IMR-90 (cell line): ENCODE measurements at regions not wholly inside any gene's neighbourhood (a gene's known extent, or its start where the extent isn't known, plus 50 kb on each side); places are given as distances from the start of the nearest gene placed in this dataset.

Experiments
- ATAC-seq: fragments of 200-7000 bp; cut with Tn5 transposase; 2 replicates; pipeline ENCODE4 v1.9.1; 2020; ENCODE audit warnings: low read depth, mild to moderate bottlenecking, moderate library complexity
- BruUV-seq: library from RNA; stranded (reverse); fragments of 400-500 nt; replicated peaks from 2 replicates; lab custom pipeline; 2021; lab: Mats Ljungman, UMichigan
- CTCF ChIA-PET: fragments of 300-600 bp; formaldehyde crosslinking; extraction: SDS; loops from one replicate; lab custom pipeline; 2021; ENCODE audit warnings: antibody characterized with exemption; lab: Yijun Ruan, JAX
- POLR2A ChIA-PET: fragments of 300-600 bp; sonication (Branson Sonifier 250); formaldehyde crosslinking; loops from one replicate; lab custom pipeline; 2022; ENCODE audit warnings: antibody characterized with exemption; ENCODE audit not compliant: unreplicated experiment; lab: Charles Lee
- DNase-seq: peaks from one replicate; pipeline ENCODE4 v3.0.0; 2013
- H2AFZ ChIP-seq: replicated peaks from 2 replicates; pipeline ENCODE3; 2013; ENCODE audit warnings: low read length, mild to moderate bottlenecking; ENCODE audit not compliant: poor library complexity
- H2AK5ac ChIP-seq: 2 replicates; pipeline ENCODE4 v1.6.1; 2013; ENCODE audit warnings: low read depth, low read length, inconsistent platforms
- H2AK9ac ChIP-seq: replicated peaks from 2 replicates; pipeline ENCODE3; 2013; ENCODE audit warnings: mild to moderate bottlenecking, low read depth, low read length, moderate library complexity; ENCODE audit not compliant: poor library complexity
- H2BK120ac ChIP-seq: 2 replicates; pipeline ENCODE4 v1.6.1; 2013; ENCODE audit warnings: low read depth, low read length, inconsistent platforms
- H2BK15ac ChIP-seq: 3 replicates; pipeline ENCODE4 v1.6.1; 2013; ENCODE audit warnings: low read depth, low read length, inconsistent platforms
- H2BK20ac ChIP-seq: 2 replicates; pipeline ENCODE4 v1.6.1; 2013; ENCODE audit warnings: low read depth, mild to moderate bottlenecking, inconsistent platforms, low read length, moderate library complexity
- H2BK5ac ChIP-seq: 2 replicates; pipeline ENCODE4 v1.6.1; 2013; ENCODE audit warnings: mild to moderate bottlenecking, low read depth, low read length, inconsistent platforms; ENCODE audit not compliant: poor library complexity, severe bottlenecking
- H3K14ac ChIP-seq: replicated peaks from 2 replicates; pipeline ENCODE4 v1.6.1; 2013; ENCODE audit warnings: low read depth, low read length, inconsistent platforms
- H3K18ac ChIP-seq: 2 replicates; pipeline ENCODE4 v1.6.1; 2013; ENCODE audit warnings: low read depth, low read length, control low read depth
- H3K23ac ChIP-seq: 2 replicates; pipeline ENCODE4 v1.6.1; 2013; ENCODE audit warnings: low read depth, low read length, inconsistent platforms
- H3K27ac ChIP-seq: 2 replicates; pipeline ENCODE4 v1.5.1; 2013; ENCODE audit warnings: mild to moderate bottlenecking, control low read depth, low read length; ENCODE audit not compliant: insufficient read depth
- H3K27me3 ChIP-seq: 2 replicates; pipeline ENCODE4 v1.6.1; 2013; ENCODE audit warnings: low read length; ENCODE audit not compliant: control insufficient read depth, insufficient read depth
- H3K36me3 ChIP-seq: 2 replicates; pipeline ENCODE4 v1.6.1; 2013; ENCODE audit warnings: low read length, mixed read lengths; ENCODE audit not compliant: control insufficient read depth, insufficient read depth
- H3K4ac ChIP-seq: 2 replicates; pipeline ENCODE4 v1.6.1; 2013; ENCODE audit warnings: low read depth, low read length, inconsistent platforms
- H3K4me1 ChIP-seq: 2 replicates; pipeline ENCODE4 v1.6.1; 2013; ENCODE audit warnings: low read length, mixed read lengths; ENCODE audit not compliant: control insufficient read depth, insufficient read depth
- H3K4me2 ChIP-seq: 2 replicates; pipeline ENCODE4 v1.6.1; 2013; ENCODE audit warnings: low read depth, mild to moderate bottlenecking, control low read depth, low read length, moderate library complexity
- H3K4me3 ChIP-seq: 2 replicates; pipeline ENCODE4 v1.5.1; 2013; ENCODE audit warnings: low read depth, mild to moderate bottlenecking, control low read depth, low read length, moderate library complexity; ENCODE audit not compliant: insufficient read depth
- H3K56ac ChIP-seq: 2 replicates; pipeline ENCODE4 v1.6.1; 2013; ENCODE audit warnings: low read length, inconsistent platforms; ENCODE audit not compliant: insufficient read depth; ENCODE audit errors: extremely low read depth
- H3K79me1 ChIP-seq, 2 experiments: 2 replicates each; pipeline ENCODE4 v1.6.1; 2013; ENCODE audit warnings: low read length in 2 of 2, inconsistent platforms in 1 of 2, low read depth in 1 of 2
- H3K9ac ChIP-seq: 2 replicates; pipeline ENCODE4 v1.6.1; 2013; ENCODE audit warnings: low read depth, low read length, control low read depth
- H3K9me1 ChIP-seq: 2 replicates; pipeline ENCODE4 v1.6.1; 2013; ENCODE audit warnings: low read length, inconsistent platforms; ENCODE audit not compliant: insufficient read depth
- H3K9me3 ChIP-seq: 2 replicates; pipeline ENCODE4 v1.6.1; 2013; ENCODE audit warnings: low read length; ENCODE audit not compliant: control insufficient read depth, insufficient read depth
- H4K20me1 ChIP-seq: 2 replicates; pipeline ENCODE4 v1.6.1; 2013; ENCODE audit warnings: low read length, inconsistent platforms; ENCODE audit not compliant: insufficient read depth
- H4K5ac ChIP-seq: 2 replicates; pipeline ENCODE4 v1.6.1; 2013; ENCODE audit warnings: mild to moderate bottlenecking, low read depth, low read length, control low read depth
- H4K8ac ChIP-seq, 2 experiments: 2 replicates each; pipeline ENCODE4 v1.6.1; 2013; ENCODE audit warnings: low read depth in 2 of 2, low read length in 2 of 2, control low read depth in 1 of 2, inconsistent platforms in 1 of 2
- H4K91ac ChIP-seq: 2 replicates; pipeline ENCODE4 v1.6.1; 2013; ENCODE audit warnings: low read depth, low read length, inconsistent platforms; ENCODE audit not compliant: insufficient read depth
- BHLHE40 ChIP-seq: fragments of 150-350 bp; IDR thresholded peaks from 2 replicates; pipeline ENCODE4 v1.6.1; 2016; ENCODE audit warnings: mild to moderate bottlenecking, low read depth, low read length
- CEBPB ChIP-seq: IDR thresholded peaks from 2 replicates; pipeline ENCODE4 v1.6.1; 2012; ENCODE audit warnings: low read depth, low read length, improper control_type of control experiment
- CHD1 ChIP-seq: IDR thresholded peaks from 2 replicates; pipeline ENCODE4 v1.6.1; 2012; ENCODE audit warnings: low read depth, low read length, improper control_type of control experiment
- CTCF ChIP-seq: conservative IDR thresholded peaks from 2 replicates; pipeline ENCODE4 v1.5.1; 2012; ENCODE audit warnings: mild to moderate bottlenecking, low read depth, low read length, improper control_type of control experiment
- MAFK ChIP-seq: IDR thresholded peaks from 2 replicates; pipeline ENCODE4 v1.6.1; 2012; ENCODE audit warnings: low read depth, low read length, improper control_type of control experiment
- MAZ ChIP-seq: IDR thresholded peaks from 2 replicates; pipeline ENCODE4 v1.6.1; 2012; ENCODE audit warnings: low read depth, mild to moderate bottlenecking, low read length, improper control_type of control experiment, moderate library complexity, borderline replicate concordance
- MXI1 ChIP-seq: IDR thresholded peaks from 2 replicates; pipeline ENCODE4 v1.6.1; 2012; ENCODE audit warnings: low read depth, mild to moderate bottlenecking, low read length, moderate library complexity, borderline replicate concordance
- NFE2L2 ChIP-seq: fragments of 150-350 bp; IDR thresholded peaks from 2 replicates; pipeline ENCODE4 v1.6.1; 2016; ENCODE audit warnings: low read depth, mild to moderate bottlenecking, low read length
- POLR2A ChIP-seq: IDR thresholded peaks from 2 replicates; pipeline ENCODE4 v1.6.1; 2012; ENCODE audit warnings: mild to moderate bottlenecking, low read depth, low read length
- RAD21 ChIP-seq: IDR thresholded peaks from 2 replicates; pipeline ENCODE4 v1.6.1; 2012; ENCODE audit warnings: low read length, improper control_type of control experiment
- RCOR1 ChIP-seq: IDR thresholded peaks from 2 replicates; pipeline ENCODE4 v1.6.1; 2012; ENCODE audit warnings: mild to moderate bottlenecking, low read length, improper control_type of control experiment; ENCODE audit not compliant: insufficient replicate concordance
- RFX5 ChIP-seq: IDR thresholded peaks from 2 replicates; pipeline ENCODE4 v1.8.0; 2012; ENCODE audit warnings: low read depth, mild to moderate bottlenecking, low read length, moderate library complexity
- SMC3 ChIP-seq: fragments of 150-350 bp; IDR thresholded peaks from 2 replicates; pipeline ENCODE4 v1.6.1; 2016; ENCODE audit warnings: low read depth, mild to moderate bottlenecking, antibody characterized with exemption, low read length, moderate library complexity
- WGBS, 2 experiments: methylation state at CpG; one replicate each; pipeline versions ENCODE4 v1.1.5 to v1.1.7; 2013; ENCODE audit warnings: missing lambda C conversion rate in 2 of 2; ENCODE audit not compliant: insufficient read length in 1 of 2; ENCODE audit errors: extremely low coverage in 2 of 2; 5-methylcytosine and 5-hydroxymethylcytosine counted together
- dilution Hi-C: fragments of 300-500 bp; cut with HindIII; formaldehyde crosslinking; loops from one replicate; pipeline ENCODE4 v1.14.3; 2018; ENCODE audit warnings: low sequenced_read_pairs; ENCODE audit not compliant: unreplicated experiment
- in situ Hi-C: fragments of 300-500 bp; cut with MboI; formaldehyde crosslinking; loops from 3 replicates; pipeline ENCODE4 v1.14.3; 2019; ENCODE audit warnings: low sequenced_read_pairs, inconsistent platforms, mixed read lengths
- intact Hi-C: fragments of 100-400 bp; cut with micrococcal nuclease; formaldehyde crosslinking; loops from 2 replicates; pipeline ENCODE4 v1.10.0; 2022
- TF ChIP-seq, protein P1 (sequence below): fragments of 150-350 bp; IDR thresholded peaks from 2 replicates; pipeline ENCODE4 v1.6.1; 2017; ENCODE audit warnings: mild to moderate bottlenecking, antibody characterized with exemption, low read length, low read depth
- TF ChIP-seq, protein P2 (sequence below): fragments of 150-350 bp; IDR thresholded peaks from 2 replicates; pipeline ENCODE4 v1.6.1; 2016; ENCODE audit warnings: low read depth, mild to moderate bottlenecking, low read length, moderate library complexity, borderline replicate concordance

- BruUV-seq = no TSS peak
- 0 out of 2 replicates have a peak overlapping the region, but pooled peaks have one; percentile 7 for H3K14ac ChIP-seq
- no peak overlapping the region for H3K9ac ChIP-seq
- peak overlapping the region; percentile 87; the same call in 1 of the 2 replicates for H4K5ac ChIP-seq
- ChIA-PET CTCF (interaction anchor here (0.6 to 1.3 kb wide), 2 partner anchors 21 to 34 kb away, joined by 3 to 8 read pairs; no protein-coding TSS in a partner anchor), POLR2A (no interaction called here)
- peak overlapping the region; percentile 3; the same call in 1 of the 2 replicates for H4K91ac ChIP-seq
- peaks cover 26% of the 10 kb centered on the region for H3K4me1 ChIP-seq
- no peak overlapping the region for H3K23ac ChIP-seq
- intact Hi-C loops (no loop called here), dilution Hi-C loops (no loop called here), in situ Hi-C loops (no loop called here)
- H3K18ac ChIP-seq = peak overlapping the region; percentile 13; the same call in 1 of the 2 replicates
- H3K36me3 ChIP-seq = no peaks in the 10 kb centered on the region
- H3K9me1 ChIP-seq = peaks cover 10% of the 10 kb centered on the region
- peak overlapping the region; percentile 1; the same call in 2 of the 3 replicates for H2BK15ac ChIP-seq
- no peaks in the 10 kb centered on the region for H3K27me3 ChIP-seq
- no peak overlapping the region for H2AFZ ChIP-seq
- H2BK20ac ChIP-seq = peak overlapping the region; percentile 0; the same call in 1 of the 2 replicates
- H4K20me1 ChIP-seq = no peaks in the 10 kb centered on the region
- H3K79me1 ChIP-seq = peaks cover 3 to 15% of the 10 kb centered on the region in 2 experiments; a peak in 3 of 4 replicates
- peak overlapping the region; percentile 5 for H2AK5ac ChIP-seq
- no peak for ATAC-seq
- peak; percentile 86 for DNase-seq
- H2BK5ac ChIP-seq = peak overlapping the region; percentile 100
- no peak overlapping the region for H3K4me2 ChIP-seq
- no peak overlapping the region; the same call in 1 of the 2 replicates for H3K56ac ChIP-seq
- no peak overlapping the region for H2AK9ac ChIP-seq
- peak overlapping the region; percentile 99 for H2BK120ac ChIP-seq
- peak overlapping the region; percentile 91 to 93 for H4K8ac ChIP-seq
- WGBS, 2 experiments = 43% methylated on average over 1 of the region's 4 CpGs; no CpG with 5 or more reads in 1 of the 2 experiments
- peak overlapping the region; percentile 31; the same call in 1 of the 2 replicates for H3K27ac ChIP-seq
- no peaks in the 10 kb centered on the region for H3K9me3 ChIP-seq
- H3K4ac ChIP-seq = peak overlapping the region; percentile 1; the same call in 1 of the 2 replicates
- no peak overlapping the region for H3K4me3 ChIP-seq
- no peak for TF ChIP-seq SMC3
- TF ChIP-seq CEBPB = peak; percentile 20; the same call in 1 of the 2 replicates
- no peak for TF ChIP-seq RAD21
- TF ChIP-seq RFX5 = no peak
- peak; percentile 16; the same call in 1 of the 2 replicates for TF ChIP-seq BHLHE40
- no peak; the same call in 1 of the 2 replicates for TF ChIP-seq NFE2L2
- peak; percentile 30; the same call in 1 of the 2 replicates for TF ChIP-seq MAZ
- no peak for TF ChIP-seq POLR2A
- peak; percentile 68 for TF ChIP-seq RCOR1
- TF ChIP-seq MAFK = no peak
- TF ChIP-seq, protein P1, sequence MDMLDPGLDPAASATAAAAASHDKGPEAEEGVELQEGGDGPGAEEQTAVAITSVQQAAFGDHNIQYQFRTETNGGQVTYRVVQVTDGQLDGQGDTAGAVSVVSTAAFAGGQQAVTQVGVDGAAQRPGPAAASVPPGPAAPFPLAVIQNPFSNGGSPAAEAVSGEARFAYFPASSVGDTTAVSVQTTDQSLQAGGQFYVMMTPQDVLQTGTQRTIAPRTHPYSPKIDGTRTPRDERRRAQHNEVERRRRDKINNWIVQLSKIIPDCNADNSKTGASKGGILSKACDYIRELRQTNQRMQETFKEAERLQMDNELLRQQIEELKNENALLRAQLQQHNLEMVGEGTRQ = no peak
- TF ChIP-seq CTCF = no peak
- TF ChIP-seq MXI1 = no peak
- TF ChIP-seq, protein P2, sequence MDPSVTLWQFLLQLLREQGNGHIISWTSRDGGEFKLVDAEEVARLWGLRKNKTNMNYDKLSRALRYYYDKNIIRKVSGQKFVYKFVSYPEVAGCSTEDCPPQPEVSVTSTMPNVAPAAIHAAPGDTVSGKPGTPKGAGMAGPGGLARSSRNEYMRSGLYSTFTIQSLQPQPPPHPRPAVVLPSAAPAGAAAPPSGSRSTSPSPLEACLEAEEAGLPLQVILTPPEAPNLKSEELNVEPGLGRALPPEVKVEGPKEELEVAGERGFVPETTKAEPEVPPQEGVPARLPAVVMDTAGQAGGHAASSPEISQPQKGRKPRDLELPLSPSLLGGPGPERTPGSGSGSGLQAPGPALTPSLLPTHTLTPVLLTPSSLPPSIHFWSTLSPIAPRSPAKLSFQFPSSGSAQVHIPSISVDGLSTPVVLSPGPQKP = no peak
- TF ChIP-seq CHD1 = no peak
Measured at GRCh38 chr5:17156463-17156862, 61.0 kb upstream of the BASP1 start.
